G401 (cell line): ENCODE measurements at regions not wholly inside any gene's neighbourhood (a gene's known extent, or its start where the extent isn't known, plus 50 kb on each side); places are given as distances from the start of the nearest gene placed in this dataset.
"Not testable (repeated sequence)": the region's sequence is repeated elsewhere in the genome, so short reads cannot be mapped to it uniquely, and the experiment has no call there.

ENCODE experiments used
- DNase-seq: peaks from one replicate; pipeline ENCODE4 v3.0.0-alpha.2; 2015; ENCODE audit warnings: low spot score
- in situ Hi-C: cut with HindIII; loops from 2 replicates; pipeline ENCODE4 v1.10.0; 2016; ENCODE audit warnings: low sequenced_read_pairs, mixed read lengths

GRCh38 chrX:150199803-150200202 lies 163.3 kb upstream of the MAMLD1 start:
- in situ Hi-C loops: no loop called here
- no peak for DNase-seq

- in situ Hi-C loops: no loop called here
- no peak for DNase-seq
These were observed 162.8 kb upstream of the MAMLD1 start for GRCh38 chrX:150200361-150200760.

DNA sequence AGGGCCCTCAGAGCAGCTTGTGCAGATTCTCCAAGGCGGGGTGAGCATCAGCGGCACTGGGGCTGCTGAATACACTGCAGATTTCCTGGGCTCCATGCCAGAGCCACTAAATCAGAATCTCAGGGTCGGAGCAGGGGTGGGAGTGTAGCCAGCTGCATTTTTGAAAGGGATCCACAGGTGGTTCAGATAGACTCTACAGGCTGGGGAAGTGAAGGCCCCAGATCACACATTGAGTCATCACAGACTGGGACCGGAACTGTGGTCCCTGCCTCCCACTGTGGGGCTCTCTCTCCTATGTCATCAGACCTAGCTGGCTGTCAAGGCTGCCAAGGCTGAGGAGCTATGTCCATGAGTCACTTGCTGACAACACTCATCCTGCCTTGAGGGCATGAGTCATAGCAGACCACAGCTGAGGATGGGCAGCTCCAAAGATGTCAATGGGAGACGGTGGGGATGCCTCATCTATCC lies 162.3 kb upstream of the MAMLD1 start:
- in situ Hi-C loops: no loop called here
- DNase-seq: no peak

- in situ Hi-C loops: no loop called here
- DNase-seq: no peak
These were observed 161.7 kb upstream of the MAMLD1 start for GRCh38 chrX:150201391-150201790.

DNA sequence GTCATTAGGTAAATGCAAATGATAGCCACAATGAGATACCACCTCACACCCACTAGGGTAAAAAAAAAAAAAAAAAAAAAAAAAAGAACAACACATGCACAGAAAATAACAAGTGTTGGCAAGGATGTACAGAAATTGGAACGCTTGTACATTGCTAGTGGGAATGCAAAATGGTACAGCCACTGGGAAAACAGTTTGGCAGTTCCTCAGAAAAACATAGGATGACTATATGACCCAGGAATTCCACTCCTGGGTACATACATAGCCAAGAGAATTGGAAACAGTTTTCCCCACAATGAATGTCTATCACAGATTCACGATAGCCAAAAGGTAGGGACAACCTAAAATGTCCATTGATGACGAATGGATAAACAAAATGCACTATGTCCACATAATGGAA lies 161.3 kb upstream of the MAMLD1 start:
- DNase-seq: no peak
- in situ Hi-C loops: no loop called here

DNA sequence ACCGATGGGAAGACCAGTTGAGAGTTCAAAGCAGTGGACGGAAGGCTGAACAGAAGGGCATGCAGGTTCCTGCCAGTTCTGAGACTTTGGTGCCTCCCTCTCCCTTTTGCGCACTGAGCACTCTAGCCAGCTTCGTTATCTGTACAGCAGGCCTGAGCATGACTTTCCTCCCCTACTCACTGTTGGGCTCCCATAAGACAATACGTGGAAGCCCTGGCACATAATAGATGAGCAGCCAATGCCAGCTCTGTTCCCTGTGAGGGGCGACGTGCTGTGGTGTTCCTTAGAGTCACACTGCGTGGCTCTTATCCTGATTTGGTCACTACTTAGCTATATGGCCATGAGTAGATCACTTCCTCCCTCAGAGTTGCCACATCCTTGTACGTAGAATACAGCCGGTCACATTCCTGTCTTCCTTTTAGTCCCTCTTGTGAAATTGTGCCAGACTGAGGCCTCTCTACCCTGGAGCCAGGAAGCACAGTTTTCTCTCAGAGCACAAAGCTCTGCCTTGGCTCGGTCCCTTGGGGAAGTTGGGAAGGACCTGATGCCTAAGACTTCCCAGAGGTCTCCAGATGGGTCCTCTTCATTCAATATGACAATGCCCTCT lies 160.4 kb upstream of the MAMLD1 start:
- DNase-seq: no peak
- in situ Hi-C loops: no loop called here

DNA sequence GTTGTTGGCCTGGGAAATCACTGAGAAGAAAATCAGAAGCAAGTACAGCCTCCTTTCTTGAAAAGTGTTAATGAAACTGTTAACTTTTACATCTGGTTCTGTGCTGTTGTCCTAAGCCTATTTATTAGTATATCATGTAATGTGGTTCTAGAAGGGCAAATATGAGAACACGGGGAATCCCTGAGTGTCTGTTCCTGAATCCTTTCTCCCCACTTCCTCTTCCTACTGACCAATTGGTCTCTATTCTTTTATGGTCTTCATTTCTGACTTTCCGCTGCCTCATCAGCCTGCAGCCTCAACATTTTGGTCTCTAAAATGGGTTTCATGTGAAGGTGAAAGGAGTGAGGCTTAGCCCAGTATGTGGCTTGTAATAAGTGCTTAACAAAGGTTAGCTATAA lies 159.9 kb upstream of the MAMLD1 start:
- in situ Hi-C loops: no loop called here
- no peak for DNase-seq

DNA sequence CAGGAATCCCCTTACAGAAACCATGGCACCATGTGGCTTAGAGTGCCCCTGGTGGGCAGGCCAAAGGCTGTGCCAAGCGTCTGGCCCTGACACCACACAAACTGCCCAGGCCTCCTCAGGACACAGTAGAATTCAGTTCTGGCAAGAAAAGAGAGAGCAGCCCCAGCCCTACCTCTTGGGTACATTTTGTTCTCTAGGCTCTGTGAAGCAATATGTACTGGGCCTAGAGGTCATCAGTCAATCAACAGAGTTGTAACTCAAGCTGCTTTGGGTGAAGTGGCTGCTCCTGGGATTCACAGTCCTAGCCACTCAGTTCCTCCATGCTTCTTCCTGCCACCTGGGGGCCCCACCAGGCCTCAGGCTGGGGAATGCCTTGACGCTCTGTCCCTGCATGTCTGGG lies 158.1 kb upstream of the MAMLD1 start:
- no peak for DNase-seq
- in situ Hi-C loops: no loop called here

DNA sequence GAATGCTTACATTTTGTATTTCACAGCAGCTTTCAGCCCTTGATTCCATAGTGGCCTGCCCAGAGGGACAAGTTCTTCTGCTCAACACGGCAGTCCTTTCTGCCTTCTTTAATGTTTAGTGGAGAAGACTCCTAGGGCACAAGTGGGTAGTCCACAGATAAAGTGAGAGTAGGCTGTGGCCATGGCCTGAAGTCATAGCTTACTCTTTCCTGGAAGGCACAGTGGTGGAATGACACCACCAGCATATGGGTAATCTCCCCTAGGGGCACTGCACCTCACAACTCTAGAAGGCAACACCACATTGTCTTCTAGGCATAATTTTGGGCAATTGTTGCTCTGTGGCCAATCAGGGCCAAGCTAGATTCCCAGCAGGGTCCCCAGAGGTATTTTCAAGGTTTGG lies 155.4 kb upstream of the MAMLD1 start:
- in situ Hi-C loops: no loop called here
- DNase-seq: no peak

GRCh38 chrX:150211988-150212387 lies 151.1 kb upstream of the MAMLD1 start:
- in situ Hi-C loops: no loop called here
- no peak for DNase-seq

- in situ Hi-C loops: no loop called here
These were observed 150.2 kb upstream of the MAMLD1 start for GRCh38 chrX:150212672-150213480.

DNA sequence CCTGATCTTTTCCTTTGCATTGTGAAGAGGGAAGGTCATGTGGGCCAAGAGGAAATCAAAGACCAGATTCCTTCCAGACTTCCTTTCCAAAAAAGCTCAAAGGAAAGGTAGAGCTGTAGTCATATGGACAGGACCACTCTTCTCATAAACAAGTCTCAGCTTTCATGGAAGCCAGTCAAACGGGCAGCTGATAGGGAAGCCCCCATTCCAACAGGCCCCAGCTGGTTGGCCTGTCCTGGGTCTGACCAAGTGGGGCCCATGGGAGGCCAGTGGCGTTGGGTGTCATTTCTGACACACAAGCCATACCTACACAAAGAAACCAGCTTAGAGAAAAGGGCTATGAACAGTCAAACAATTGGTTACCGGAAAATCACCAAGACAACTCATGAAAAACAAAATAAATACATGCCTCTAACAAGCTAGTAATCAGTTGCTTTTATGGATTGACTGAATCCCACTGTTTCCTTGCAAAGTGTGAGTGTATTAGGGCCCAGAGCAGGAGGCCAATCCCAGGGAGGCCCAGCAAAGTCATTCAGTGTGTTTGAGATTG lies 149.6 kb upstream of the MAMLD1 start:
- in situ Hi-C loops: no loop called here
- DNase-seq: no peak

More at GRCh38 chrX:150212672-150213480, 150.2 kb upstream of the MAMLD1 start:
- peak; percentile 1 for DNase-seq

- DNase-seq, in situ Hi-C loops: not testable (repeated sequence)
These were observed 147.1 kb upstream of the MAMLD1 start for GRCh38 chrX:150216000-150216399.

- in situ Hi-C loops: no loop called here
- DNase-seq: no peak
These were observed 146.4 kb upstream of the MAMLD1 start for GRCh38 chrX:150216716-150217115.

- DNase-seq: no peak
- in situ Hi-C loops: no loop called here
These were observed 145.5 kb upstream of the MAMLD1 start for GRCh38 chrX:150217609-150218008.

DNA sequence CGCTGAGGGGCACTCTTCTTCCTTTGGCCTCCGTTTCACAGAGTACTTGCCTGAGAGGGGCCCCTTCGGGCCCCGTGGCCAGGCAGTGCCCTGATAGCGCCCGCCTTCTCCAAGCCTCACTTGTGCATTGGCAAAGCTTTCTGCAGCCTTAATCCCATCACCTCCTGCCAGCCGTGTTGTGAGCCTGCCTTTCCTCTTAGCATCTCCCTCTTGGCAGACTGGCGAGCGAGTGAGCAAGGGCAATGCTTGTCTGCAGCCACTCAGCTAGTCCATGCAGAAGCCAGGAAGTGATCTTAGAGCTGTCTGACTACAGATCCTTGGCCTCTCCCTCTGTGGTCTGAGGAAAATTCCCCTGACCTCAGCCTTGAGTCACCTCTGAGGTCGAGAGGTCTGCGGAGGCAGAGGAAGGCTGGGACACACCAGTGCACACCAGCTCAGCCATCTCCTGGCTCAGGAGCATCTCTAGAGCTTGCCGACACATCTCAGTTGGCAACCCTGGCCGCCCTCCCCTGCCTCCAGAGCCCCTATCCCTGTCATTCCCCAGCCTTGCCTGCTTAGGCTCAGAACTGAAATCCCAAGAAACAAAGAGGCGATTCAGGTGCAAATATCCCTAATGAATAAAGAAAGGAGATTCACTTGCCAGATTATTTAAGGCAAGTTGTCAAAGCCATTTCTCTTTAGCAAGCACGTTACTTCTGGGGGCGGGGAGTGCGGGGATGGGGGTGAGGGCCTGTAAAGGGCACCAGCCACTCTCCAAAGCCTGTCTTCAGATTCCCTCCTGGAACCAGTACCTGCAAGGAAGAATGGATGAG lies 143.5 kb upstream of the MAMLD1 start:
- in situ Hi-C loops: no loop called here
- no peak for DNase-seq

- in situ Hi-C loops: no loop called here
- DNase-seq: no peak
These were observed 139.7 kb upstream of the MAMLD1 start for GRCh38 chrX:150223176-150224015.

DNA sequence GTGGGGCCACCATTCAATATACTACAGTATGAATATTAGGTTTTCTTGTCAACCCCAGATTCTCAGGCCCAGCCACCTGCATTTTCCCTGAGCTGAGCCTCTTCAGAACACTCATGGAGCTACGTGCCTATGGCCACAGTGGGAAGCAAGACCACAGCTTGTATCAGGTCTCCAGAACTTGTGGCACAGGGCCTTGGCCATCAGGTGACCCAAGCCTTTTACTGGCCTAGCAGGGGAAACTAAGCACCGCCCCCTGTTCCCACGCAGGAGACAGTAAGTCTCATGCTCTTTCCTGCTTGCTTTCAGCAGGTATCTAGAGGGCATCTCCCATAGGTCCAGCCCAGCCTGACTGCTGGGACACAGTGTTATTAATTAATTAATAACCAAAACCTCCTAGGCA lies 138.4 kb upstream of the MAMLD1 start:
- in situ Hi-C loops: no loop called here
- DNase-seq: no peak

DNA sequence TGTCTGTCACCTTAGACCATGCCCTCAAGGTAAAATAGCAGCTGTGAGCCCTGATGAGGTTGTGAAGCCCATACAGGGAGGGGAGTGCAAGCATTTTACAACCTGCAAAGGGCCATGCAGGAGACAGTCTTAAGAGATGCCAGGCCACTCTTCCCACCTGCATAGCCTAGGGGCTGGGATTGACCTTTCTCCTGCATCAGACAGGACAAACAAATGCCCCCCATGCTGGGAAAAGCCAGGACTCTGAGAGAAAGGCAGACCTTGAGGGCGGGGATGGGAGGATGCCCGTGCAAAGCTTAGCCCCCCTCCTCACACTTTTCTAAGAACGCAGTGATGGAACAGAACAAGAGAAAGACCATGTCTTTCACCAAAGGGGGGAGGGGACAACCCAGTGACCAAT lies 137.9 kb upstream of the MAMLD1 start:
- in situ Hi-C loops: no loop called here
- DNase-seq: no peak
